HUES48 (cell line): ENCODE measurements at regions not wholly inside any gene's neighbourhood (a gene's known extent, or its start where the extent isn't known, plus 50 kb on each side); places are given as distances from the start of the nearest gene placed in this dataset.
"Not testable (repeated sequence)": the region's sequence is repeated elsewhere in the genome, so short reads cannot be mapped to it uniquely, and the experiment has no call there.

Experiments used
- H3K27ac ChIP-seq: one replicate; pipeline ENCODE4 v1.7.0; 2013; ENCODE audit warnings: low read depth, low read length, inconsistent platforms
- H3K27me3 ChIP-seq: 2 replicates; pipeline ENCODE4 v1.6.1; 2013; ENCODE audit warnings: mild to moderate bottlenecking, low read length; ENCODE audit not compliant: control insufficient read depth, insufficient read depth
- H3K36me3 ChIP-seq: 2 replicates; pipeline ENCODE4 v1.6.1; 2013; ENCODE audit warnings: low read length; ENCODE audit not compliant: control insufficient read depth, insufficient read depth
- H3K4me1 ChIP-seq: 2 replicates; pipeline ENCODE4 v1.6.1; 2013; ENCODE audit warnings: mild to moderate bottlenecking, low read length; ENCODE audit not compliant: control insufficient read depth, insufficient read depth
- H3K4me3 ChIP-seq: 2 replicates; pipeline ENCODE4 v1.5.1; 2013; ENCODE audit warnings: mild to moderate bottlenecking, low read depth, low read length
- H3K9ac ChIP-seq: 2 replicates; pipeline ENCODE4 v1.6.1; 2013; ENCODE audit warnings: mild to moderate bottlenecking, low read depth, low read length, moderate library complexity
- H3K9me3 ChIP-seq: 2 replicates; pipeline ENCODE4 v1.6.1; 2013; ENCODE audit warnings: low read length; ENCODE audit not compliant: control insufficient read depth, insufficient read depth

GRCh38 chrX:56402207-56402606 lies 161.2 kb upstream of the UBQLN2 start:
- Histone ChIP-seq H3K36me3 (no peaks in the 10 kb centered on the region), H3K9me3 (peaks cover 52% of the 10 kb centered on the region), H3K27ac (no peak overlapping the region), H3K27me3 (no peaks in the 10 kb centered on the region), H3K4me1 (no peaks in the 10 kb centered on the region), H3K9ac (no peak overlapping the region), H3K4me3 (no peak overlapping the region)

- no peak overlapping the region for H3K4me3 ChIP-seq
- H3K4me1 ChIP-seq, result no peaks in the 10 kb centered on the region
- no peak overlapping the region for H3K9ac ChIP-seq
- H3K9me3 ChIP-seq, result peaks cover 36% of the 10 kb centered on the region
- no peaks in the 10 kb centered on the region for H3K36me3 ChIP-seq
- no peaks in the 10 kb centered on the region for H3K27me3 ChIP-seq
- no peak overlapping the region for H3K27ac ChIP-seq
Observed at GRCh38 chrX:56429581-56429980, 133.8 kb upstream of the UBQLN2 start.

- H3K27me3 ChIP-seq, H3K4me3 ChIP-seq, H3K36me3 ChIP-seq, H3K9ac ChIP-seq, H3K4me1 ChIP-seq, H3K27ac ChIP-seq: not testable (repeated sequence)
- peaks cover 25% of the 10 kb centered on the region for H3K9me3 ChIP-seq
Observed at GRCh38 chrX:56451981-56452380, 111.4 kb upstream of the UBQLN2 start.

- H3K27me3 ChIP-seq, result no peaks in the 10 kb centered on the region
- H3K36me3 ChIP-seq, result no peaks in the 10 kb centered on the region
- H3K27ac ChIP-seq, result no peak overlapping the region
- H3K9ac ChIP-seq, result no peak overlapping the region
- peaks cover 71% of the 10 kb centered on the region for H3K9me3 ChIP-seq
- no peaks in the 10 kb centered on the region for H3K4me1 ChIP-seq
- H3K4me3 ChIP-seq, result no peak overlapping the region
Observed at GRCh38 chrX:56462389-56462788, 101.0 kb upstream of the UBQLN2 start.

- H3K27ac ChIP-seq, result no peak overlapping the region
- H3K4me3 ChIP-seq, result no peak overlapping the region
- H3K9me3 ChIP-seq, result peaks cover 81% of the 10 kb centered on the region
- no peaks in the 10 kb centered on the region for H3K36me3 ChIP-seq
- H3K27me3 ChIP-seq, result no peaks in the 10 kb centered on the region
- no peak overlapping the region for H3K9ac ChIP-seq
- no peaks in the 10 kb centered on the region for H3K4me1 ChIP-seq
Observed at GRCh38 chrX:56468441-56468840, 95.0 kb upstream of the UBQLN2 start.

GRCh38 chrX:56494923-56495322 lies 68.5 kb upstream of the UBQLN2 start:
- peaks cover 57% of the 10 kb centered on the region for H3K9me3 ChIP-seq
- not testable (repeated sequence) for H3K9ac ChIP-seq, H3K4me1 ChIP-seq, H3K27me3 ChIP-seq, H3K27ac ChIP-seq, H3K36me3 ChIP-seq, H3K4me3 ChIP-seq

- no peaks in the 10 kb centered on the region for H3K27me3 ChIP-seq
Observed at GRCh38 chrX:56498756-56499155, 64.7 kb upstream of the UBQLN2 start.

GRCh38 chrX:56499372-56499771 lies 64.1 kb upstream of the UBQLN2 start:
- H3K9me3 ChIP-seq, result peaks cover 76% of the 10 kb centered on the region
- H3K4me3 ChIP-seq, result no peak overlapping the region
- H3K4me1 ChIP-seq, result no peaks in the 10 kb centered on the region
- no peak overlapping the region for H3K27ac ChIP-seq
- no peaks in the 10 kb centered on the region for H3K27me3 ChIP-seq
- H3K9ac ChIP-seq, result no peak overlapping the region
- no peaks in the 10 kb centered on the region for H3K36me3 ChIP-seq

More at GRCh38 chrX:56498756-56499155, 64.7 kb upstream of the UBQLN2 start:
- Histone ChIP-seq H3K27ac (no peak overlapping the region), H3K4me1 (no peaks in the 10 kb centered on the region), H3K9me3 (peaks cover 75% of the 10 kb centered on the region), H3K9ac (no peak overlapping the region), H3K4me3 (no peak overlapping the region), H3K36me3 (no peaks in the 10 kb centered on the region)

GRCh38 chrX:56503941-56504673 lies 59.3 kb upstream of the UBQLN2 start:
- Histone ChIP-seq H3K27me3 (no peaks in the 10 kb centered on the region), H3K4me1 (no peaks in the 10 kb centered on the region), H3K27ac (no peak overlapping the region), H3K4me3 (no peak overlapping the region), H3K9me3 (peaks cover 57% of the 10 kb centered on the region), H3K36me3 (no peaks in the 10 kb centered on the region), H3K9ac (no peak overlapping the region)

- Histone ChIP-seq H3K36me3 (no peaks in the 10 kb centered on the region), H3K27ac (no peak overlapping the region), H3K9me3 (peaks cover 50% of the 10 kb centered on the region), H3K4me3 (no peak overlapping the region), H3K9ac (no peak overlapping the region), H3K4me1 (no peaks in the 10 kb centered on the region), H3K27me3 (no peaks in the 10 kb centered on the region)
Observed at GRCh38 chrX:56505866-56506265, 57.6 kb upstream of the UBQLN2 start.
